Astrocyte (in vitro differentiated cells and primary cell): ENCODE measurements at regions not wholly inside any gene's neighbourhood (a gene's known extent, or its start where the extent isn't known, plus 50 kb on each side); places are given as distances from the start of the nearest gene placed in this dataset.

Experiments
- CTCF ChIP-seq: IDR thresholded peaks from 2 replicates; pipeline ENCODE4 v1.5.1; 2011; ENCODE audit warnings: low read depth, mild to moderate bottlenecking, inconsistent platforms, low read length, moderate library complexity; ENCODE audit not compliant: insufficient read depth
- EZH2 ChIP-seq: IDR thresholded peaks from 2 replicates; pipeline ENCODE4 v1.6.1; 2012; ENCODE audit warnings: mild to moderate bottlenecking, low read length, inconsistent platforms; ENCODE audit not compliant: insufficient read depth

- TF ChIP-seq CTCF, result no peak
- no peak for TF ChIP-seq EZH2
These were observed 1452.7 kb upstream of the CDH8 start for GRCh38 chr16:63488955-63489354.
